OCI-LY3 (cell line): ENCODE measurements at regions not wholly inside any gene's neighbourhood (a gene's known extent, or its start where the extent isn't known, plus 50 kb on each side); places are given as distances from the start of the nearest gene placed in this dataset.

Experiments
- CTCF ChIP-seq: fragments of 200-600, 300-600 bp; sonication (generic); IDR thresholded peaks from 2 replicates; pipeline ENCODE4 v1.5.1; 2014; ENCODE audit warnings: antibody characterized with exemption, low read length, low read depth
- EZH2phosphoT487 ChIP-seq: fragments of 200-600 bp; shearing (Covaris generic); IDR thresholded peaks from 2 replicates; pipeline ENCODE4 v1.6.1; 2018; ENCODE audit warnings: antibody characterized with exemption, mixed run types, low read depth

DNA sequence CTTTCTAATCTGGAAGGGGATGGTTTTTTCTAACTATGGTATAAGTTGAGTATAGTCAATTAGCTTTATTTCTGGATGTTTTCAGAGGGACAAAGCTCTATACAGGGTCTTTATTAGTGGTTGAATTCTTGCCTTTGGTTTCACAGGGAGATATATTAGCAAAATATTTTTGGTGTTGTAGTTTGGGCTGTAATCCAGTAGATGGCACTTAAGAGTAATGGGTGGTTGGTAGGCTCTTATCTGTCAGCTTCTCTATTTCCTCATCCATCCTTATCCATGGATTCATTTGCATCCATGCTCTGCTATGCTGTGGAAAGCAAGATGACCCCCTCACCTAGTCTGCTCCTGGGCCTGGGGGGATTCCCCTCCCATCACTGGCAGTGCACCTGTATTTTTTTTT is 363.6 kb upstream of the CYLC2 start:
- peak; percentile 67 for TF ChIP-seq CTCF
- no peak for TF ChIP-seq EZH2phosphoT487
